Effector memory CD4-positive, alpha-beta T cell (primary cell): ENCODE measurements at regions not wholly inside any gene's neighbourhood (a gene's known extent, or its start where the extent isn't known, plus 50 kb on each side); places are given as distances from the start of the nearest gene placed in this dataset.

Experiments used
- DNase-seq, 3 donors: peaks; one replicate each; pipeline ENCODE4 v3.0.0-alpha.2; 2020
- H3K27ac ChIP-seq: 2 replicates; pipeline ENCODE4 v1.7.0; 2013; ENCODE audit warnings: mild to moderate bottlenecking, low read length, moderate library complexity; ENCODE audit not compliant: insufficient read depth, poor library complexity, severe bottlenecking
- H3K27me3 ChIP-seq: replicated peaks from 2 replicates; pipeline ENCODE4 v1.7.0; 2013; ENCODE audit warnings: mild to moderate bottlenecking, low read length; ENCODE audit not compliant: insufficient read depth, control insufficient read depth, poor library complexity, severe bottlenecking
- H3K36me3 ChIP-seq: 2 replicates; pipeline ENCODE4 v1.7.0; 2013; ENCODE audit warnings: mild to moderate bottlenecking, low read length, moderate library complexity; ENCODE audit not compliant: control insufficient read depth, insufficient read depth
- H3K4me1 ChIP-seq: 2 replicates; pipeline ENCODE4 v1.7.0; 2013; ENCODE audit warnings: low read length, mild to moderate bottlenecking; ENCODE audit not compliant: control insufficient read depth, insufficient read depth, poor library complexity, severe bottlenecking
- H3K4me3 ChIP-seq: 2 replicates; pipeline ENCODE4 v1.7.0; 2013; ENCODE audit warnings: low read length, low read depth, mild to moderate bottlenecking; ENCODE audit not compliant: insufficient read depth, poor library complexity, severe bottlenecking
- H3K9me3 ChIP-seq: 2 replicates; pipeline ENCODE4 v1.7.0; 2013; ENCODE audit warnings: mild to moderate bottlenecking, low read length, moderate library complexity; ENCODE audit not compliant: control insufficient read depth

DNA sequence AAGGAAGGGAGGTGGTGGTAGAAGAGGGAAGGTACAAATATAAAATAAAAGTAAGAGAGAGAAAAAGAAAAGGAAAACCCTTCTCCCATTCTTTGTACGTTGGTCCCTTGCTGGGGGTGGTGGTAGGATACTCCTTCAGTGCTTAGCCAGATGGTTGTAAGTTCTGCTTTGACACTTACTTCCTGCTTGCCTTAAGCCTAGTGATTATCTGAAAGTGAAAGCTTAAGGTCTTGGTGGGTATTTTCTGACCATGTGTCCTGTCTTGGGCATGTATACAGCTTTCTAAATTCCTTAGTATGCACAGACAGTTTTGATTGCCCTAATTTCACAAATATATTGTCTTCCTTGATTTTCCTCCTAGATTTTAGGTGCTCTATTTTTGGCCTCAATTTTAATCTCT, 314.8 kb downstream of the PCDH17 start:
- Histone ChIP-seq H3K4me3 (no peak overlapping the region), H3K4me1 (no peaks in the 10 kb centered on the region), H3K9me3 (peaks cover 3% of the 10 kb centered on the region), H3K27ac (no peak overlapping the region), H3K36me3 (no peaks in the 10 kb centered on the region), H3K27me3 (no peaks in the 10 kb centered on the region)
- DNase-seq, result no peak

DNA sequence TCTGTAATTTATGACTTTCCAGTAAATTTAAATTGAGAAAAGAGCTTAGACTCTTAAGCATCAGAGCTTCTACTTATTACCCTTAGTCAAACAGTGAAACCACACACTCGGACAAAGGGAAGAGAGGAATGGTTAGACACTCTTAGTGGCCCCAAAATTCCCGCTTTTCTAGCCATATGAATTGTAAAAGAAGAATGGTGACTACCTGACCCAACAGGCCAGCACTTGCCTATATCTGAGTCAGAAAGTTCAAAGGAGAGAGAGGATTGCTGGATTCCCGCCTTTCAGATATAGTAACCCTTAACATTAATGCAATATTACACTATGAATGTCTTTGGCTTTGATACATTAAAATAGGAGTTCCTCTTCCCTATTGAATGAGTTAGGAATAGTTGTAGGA, 317.3 kb downstream of the PCDH17 start:
- H3K36me3 ChIP-seq, result no peaks in the 10 kb centered on the region
- no peak for DNase-seq
- H3K27ac ChIP-seq, result no peak overlapping the region
- H3K9me3 ChIP-seq, result peaks cover 3% of the 10 kb centered on the region
- no peak overlapping the region for H3K4me3 ChIP-seq
- H3K27me3 ChIP-seq, result no peaks in the 10 kb centered on the region
- H3K4me1 ChIP-seq, result no peaks in the 10 kb centered on the region

- DNase-seq, result no peak
- H3K4me3 ChIP-seq, result no peak overlapping the region
- H3K9me3 ChIP-seq, result no peaks in the 10 kb centered on the region
- H3K4me1 ChIP-seq, result no peaks in the 10 kb centered on the region
- no peaks in the 10 kb centered on the region for H3K36me3 ChIP-seq
- H3K27ac ChIP-seq, result no peak overlapping the region
- H3K27me3 ChIP-seq, result no peaks in the 10 kb centered on the region
These were observed 338.4 kb downstream of the PCDH17 start for GRCh38 chr13:57969951-57970350.

GRCh38 chr13:57970404-57970803, 338.9 kb downstream of the PCDH17 start:
- no peaks in the 10 kb centered on the region for H3K9me3 ChIP-seq
- no peak for DNase-seq
- H3K4me3 ChIP-seq, result no peak overlapping the region
- no peaks in the 10 kb centered on the region for H3K27me3 ChIP-seq
- no peaks in the 10 kb centered on the region for H3K36me3 ChIP-seq
- no peak overlapping the region for H3K27ac ChIP-seq
- H3K4me1 ChIP-seq, result no peaks in the 10 kb centered on the region

DNA sequence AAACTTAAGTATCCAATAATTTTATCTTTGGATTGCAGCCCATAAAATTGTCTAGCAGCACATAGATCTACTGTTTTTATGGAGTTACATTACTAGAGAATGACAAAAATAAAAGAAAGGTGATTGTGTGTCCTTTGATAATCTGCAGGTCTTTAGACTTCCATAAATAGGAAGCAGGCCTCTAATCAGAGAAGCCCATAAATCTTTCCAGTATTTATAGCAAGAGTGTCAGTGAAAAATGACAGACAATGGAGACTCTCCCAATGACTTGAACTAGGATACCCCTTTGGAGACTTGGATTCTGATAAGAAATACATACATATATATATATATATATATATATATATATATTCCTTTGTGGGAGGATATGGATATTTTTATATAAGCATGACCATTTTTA, 351.2 kb downstream of the PCDH17 start:
- H3K9me3 ChIP-seq, result no peaks in the 10 kb centered on the region
- H3K4me1 ChIP-seq, result no peaks in the 10 kb centered on the region
- H3K4me3 ChIP-seq, result no peak overlapping the region
- H3K27ac ChIP-seq, result no peak overlapping the region
- no peaks in the 10 kb centered on the region for H3K36me3 ChIP-seq
- no peak for DNase-seq
- no peaks in the 10 kb centered on the region for H3K27me3 ChIP-seq

DNA sequence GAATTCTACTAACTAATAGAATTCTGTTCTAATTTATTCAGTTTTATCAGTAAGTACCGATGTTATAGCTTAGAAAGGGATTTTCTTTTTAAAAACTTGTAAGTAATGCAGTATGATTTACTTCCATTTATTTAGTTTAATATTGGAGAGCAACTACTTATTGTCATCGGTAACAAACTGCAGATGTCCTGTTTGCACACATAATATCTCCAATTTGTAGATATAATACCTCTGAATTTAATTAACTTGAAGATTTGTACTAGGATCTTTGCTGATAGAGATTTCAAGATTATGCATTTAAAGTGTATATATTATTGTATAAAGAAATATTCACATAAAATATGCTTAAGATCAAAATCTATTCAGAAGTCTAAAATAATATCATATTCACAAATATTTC, 356.7 kb downstream of the PCDH17 start:
- DNase-seq, result no peak
- Histone ChIP-seq H3K9me3 (no peaks in the 10 kb centered on the region), H3K4me1 (no peaks in the 10 kb centered on the region), H3K27ac (no peak overlapping the region), H3K27me3 (no peaks in the 10 kb centered on the region), H3K4me3 (no peak overlapping the region), H3K36me3 (no peaks in the 10 kb centered on the region)

GRCh38 chr13:57991041-57991440, 359.5 kb downstream of the PCDH17 start:
- H3K27me3 ChIP-seq, result no peaks in the 10 kb centered on the region
- H3K4me3 ChIP-seq, result no peak overlapping the region
- no peaks in the 10 kb centered on the region for H3K4me1 ChIP-seq
- no peak for DNase-seq
- H3K9me3 ChIP-seq, result no peaks in the 10 kb centered on the region
- no peaks in the 10 kb centered on the region for H3K36me3 ChIP-seq
- no peak overlapping the region for H3K27ac ChIP-seq

- Histone ChIP-seq H3K9me3 (no peaks in the 10 kb centered on the region), H3K27ac (no peak overlapping the region), H3K36me3 (no peaks in the 10 kb centered on the region), H3K4me3 (no peak overlapping the region), H3K4me1 (no peaks in the 10 kb centered on the region), H3K27me3 (no peaks in the 10 kb centered on the region)
- no peak for DNase-seq
These were observed 360.9 kb downstream of the PCDH17 start for GRCh38 chr13:57992416-57992815.

- Histone ChIP-seq H3K4me3 (no peak overlapping the region), H3K27me3 (no peaks in the 10 kb centered on the region), H3K4me1 (no peaks in the 10 kb centered on the region), H3K27ac (no peak overlapping the region), H3K36me3 (no peaks in the 10 kb centered on the region), H3K9me3 (no peaks in the 10 kb centered on the region)
- no peak for DNase-seq
These were observed 365.2 kb downstream of the PCDH17 start for GRCh38 chr13:57996717-57997116.

- Histone ChIP-seq H3K4me3 (no peak overlapping the region), H3K36me3 (no peaks in the 10 kb centered on the region), H3K27me3 (no peaks in the 10 kb centered on the region), H3K4me1 (no peaks in the 10 kb centered on the region), H3K9me3 (no peaks in the 10 kb centered on the region), H3K27ac (no peak overlapping the region)
- DNase-seq, result no peak
These were observed 373.2 kb downstream of the PCDH17 start for GRCh38 chr13:58004751-58005150.

GRCh38 chr13:58018020-58018419, 386.5 kb downstream of the PCDH17 start:
- H3K4me1 ChIP-seq, result no peaks in the 10 kb centered on the region
- H3K27me3 ChIP-seq, result no peaks in the 10 kb centered on the region
- no peak overlapping the region for H3K27ac ChIP-seq
- no peak for DNase-seq
- no peaks in the 10 kb centered on the region for H3K9me3 ChIP-seq
- no peak overlapping the region for H3K4me3 ChIP-seq
- H3K36me3 ChIP-seq, result no peaks in the 10 kb centered on the region
